ENCODE measurements at regions not wholly inside any gene's neighbourhood (a gene's known extent, or its start where the extent isn't known, plus 50 kb on each side); places are given as distances from the start of the nearest gene placed in this dataset.

DNA sequence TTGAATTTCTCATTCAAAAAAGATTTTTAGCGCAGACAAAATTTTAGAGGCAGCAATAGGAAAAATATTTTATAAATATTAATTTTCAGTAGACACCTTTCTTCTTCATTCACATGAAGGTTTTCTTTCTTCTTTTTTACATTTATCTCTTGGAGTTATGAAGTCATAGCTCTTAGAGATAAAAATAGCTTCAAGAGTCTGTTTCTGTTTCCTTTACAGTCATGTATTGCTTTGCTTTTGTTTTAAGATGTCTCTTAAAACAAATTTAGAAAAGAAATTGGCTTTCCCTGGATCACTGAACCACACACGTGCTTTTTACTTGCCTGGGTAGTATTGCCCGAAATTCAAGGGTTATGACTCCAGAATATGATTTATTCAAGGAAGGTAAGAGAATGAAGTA, 369.9 kb upstream of the LRRC7 start:
- TF ChIP-seq, protein P1, sequence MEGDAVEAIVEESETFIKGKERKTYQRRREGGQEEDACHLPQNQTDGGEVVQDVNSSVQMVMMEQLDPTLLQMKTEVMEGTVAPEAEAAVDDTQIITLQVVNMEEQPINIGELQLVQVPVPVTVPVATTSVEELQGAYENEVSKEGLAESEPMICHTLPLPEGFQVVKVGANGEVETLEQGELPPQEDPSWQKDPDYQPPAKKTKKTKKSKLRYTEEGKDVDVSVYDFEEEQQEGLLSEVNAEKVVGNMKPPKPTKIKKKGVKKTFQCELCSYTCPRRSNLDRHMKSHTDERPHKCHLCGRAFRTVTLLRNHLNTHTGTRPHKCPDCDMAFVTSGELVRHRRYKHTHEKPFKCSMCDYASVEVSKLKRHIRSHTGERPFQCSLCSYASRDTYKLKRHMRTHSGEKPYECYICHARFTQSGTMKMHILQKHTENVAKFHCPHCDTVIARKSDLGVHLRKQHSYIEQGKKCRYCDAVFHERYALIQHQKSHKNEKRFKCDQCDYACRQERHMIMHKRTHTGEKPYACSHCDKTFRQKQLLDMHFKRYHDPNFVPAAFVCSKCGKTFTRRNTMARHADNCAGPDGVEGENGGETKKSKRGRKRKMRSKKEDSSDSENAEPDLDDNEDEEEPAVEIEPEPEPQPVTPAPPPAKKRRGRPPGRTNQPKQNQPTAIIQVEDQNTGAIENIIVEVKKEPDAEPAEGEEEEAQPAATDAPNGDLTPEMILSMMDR (IDR thresholded peaks at IDR 0.05): no peak
- TF ChIP-seq POLR2A (IDR thresholded peaks at IDR 0.05): no peak
